Smooth muscle cell (in vitro differentiated cells): ENCODE measurements at regions not wholly inside any gene's neighbourhood (a gene's known extent, or its start where the extent isn't known, plus 50 kb on each side); places are given as distances from the start of the nearest gene placed in this dataset.
"Not testable (repeated sequence)": the region's sequence is repeated elsewhere in the genome, so short reads cannot be mapped to it uniquely, and the experiment has no call there.

Source experiments
- DNase-seq: peaks from one replicate; lab custom pipeline; 2025; ENCODE audit not compliant: unreplicated experiment; lab: John Stamatoyannopoulos, UW
- H2AFZ ChIP-seq: fragments of 200-600 bp; sonication (generic); 2 replicates; pipeline ENCODE4 v1.6.0; 2016; ENCODE audit warnings: antibody characterized with exemption, low read depth, mild to moderate bottlenecking
- H3F3A ChIP-seq: fragments of 200-600 bp; sonication (generic); 2 replicates; pipeline ENCODE4 v1.6.0; 2017; ENCODE audit warnings: antibody characterized with exemption, low read depth
- H3K27ac ChIP-seq: fragments of 200-600 bp; sonication (generic); 2 replicates; pipeline ENCODE4 v1.5.1; 2016; ENCODE audit warnings: low read depth, mild to moderate bottlenecking
- H3K27me3 ChIP-seq: fragments of 200-600 bp; sonication (generic); 2 replicates; pipeline ENCODE4 v1.6.1; 2016; ENCODE audit warnings: low read depth, mild to moderate bottlenecking
- H3K36me3 ChIP-seq: fragments of 200-600 bp; sonication (generic); 2 replicates; pipeline ENCODE4 v1.5.1; 2016; ENCODE audit warnings: low read depth
- H3K4me1 ChIP-seq: fragments of 200-600 bp; sonication (generic); 2 replicates; pipeline ENCODE4 v1.5.1; 2016; ENCODE audit warnings: low read depth
- H3K4me2 ChIP-seq: fragments of 200-600 bp; sonication (generic); 2 replicates; pipeline ENCODE4 v1.6.0; 2016; ENCODE audit warnings: mild to moderate bottlenecking
- H3K4me3 ChIP-seq: fragments of 200-600 bp; sonication (generic); 2 replicates; pipeline ENCODE4 v1.5.1; 2016; ENCODE audit warnings: mild to moderate bottlenecking
- H3K79me2 ChIP-seq: fragments of 200-600 bp; sonication (generic); 2 replicates; pipeline ENCODE4 v1.6.0; 2016; ENCODE audit warnings: low read depth, mild to moderate bottlenecking
- H3K9ac ChIP-seq: fragments of 200-600 bp; sonication (generic); 2 replicates; pipeline ENCODE4 v1.6.0; 2016; ENCODE audit warnings: low read depth
- H3K9me3 ChIP-seq: fragments of 200-600 bp; sonication (generic); replicated peaks from 2 replicates; pipeline ENCODE4 v1.5.1; 2016; ENCODE audit warnings: low read depth
- H4K20me1 ChIP-seq: fragments of 200-600 bp; sonication (generic); 2 replicates; pipeline ENCODE4 v1.6.0; 2016; ENCODE audit warnings: low read depth
- CTCF ChIP-seq: fragments of 200-600 bp; sonication (generic); IDR thresholded peaks from 2 replicates; pipeline ENCODE4 v1.5.1; 2017; ENCODE audit warnings: borderline replicate concordance, mild to moderate bottlenecking, antibody characterized with exemption; ENCODE audit not compliant: insufficient read depth, poor library complexity, severe bottlenecking
- WGBS: methylation state at CpG from one replicate; pipeline ENCODE4 v1.1.7; 2016; ENCODE audit warnings: low lambda C conversion rate; 5-methylcytosine and 5-hydroxymethylcytosine counted together

GRCh38 chr2:120642646-120643045, 93.0 kb upstream of the GLI2 start:
- Histone ChIP-seq H3K9me3 (no peaks in the 10 kb centered on the region), H3F3A (no peaks in the 10 kb centered on the region), H4K20me1 (no peaks in the 10 kb centered on the region), H3K27me3 (no peaks in the 10 kb centered on the region), H3K9ac (no peak overlapping the region), H3K4me3 (no peak overlapping the region), H3K27ac (no peak overlapping the region), H3K36me3 (no peaks in the 10 kb centered on the region), H2AFZ (no peak overlapping the region), H3K4me1 (no peaks in the 10 kb centered on the region), H3K4me2 (no peak overlapping the region), H3K79me2 (no peaks in the 10 kb centered on the region)
- no peak for TF ChIP-seq CTCF
- no peak for DNase-seq
- 99% methylated on average over 4 of the region's 4 CpGs for WGBS

GRCh38 chr2:120646994-120647393, 88.7 kb upstream of the GLI2 start:
- H3K36me3 ChIP-seq: no peaks in the 10 kb centered on the region
- TF ChIP-seq CTCF: no peak
- DNase-seq: no peak
- peaks cover 9% of the 10 kb centered on the region for H3K9me3 ChIP-seq
- H3K4me3 ChIP-seq: no peak overlapping the region
- no peaks in the 10 kb centered on the region for H3K27me3 ChIP-seq
- no peaks in the 10 kb centered on the region for H3K4me1 ChIP-seq
- H3F3A ChIP-seq: no peaks in the 10 kb centered on the region
- H3K9ac ChIP-seq: no peak overlapping the region
- no peak overlapping the region for H3K4me2 ChIP-seq
- no peaks in the 10 kb centered on the region for H3K79me2 ChIP-seq
- no peak overlapping the region for H2AFZ ChIP-seq
- 95% methylated on average over 3 of the region's 3 CpGs for WGBS
- no peak overlapping the region for H3K27ac ChIP-seq
- H4K20me1 ChIP-seq: no peaks in the 10 kb centered on the region

GRCh38 chr2:120647487-120647886, 88.2 kb upstream of the GLI2 start:
- Histone ChIP-seq H2AFZ (no peak overlapping the region), H3K4me2 (no peak overlapping the region)

GRCh38 chr2:120649381-120649780, 86.3 kb upstream of the GLI2 start:
- H3K27me3 ChIP-seq, H3K9ac ChIP-seq, H3F3A ChIP-seq, H3K4me3 ChIP-seq, H3K36me3 ChIP-seq, H3K4me1 ChIP-seq, DNase-seq, H3K4me2 ChIP-seq, H2AFZ ChIP-seq, H3K27ac ChIP-seq, H4K20me1 ChIP-seq, H3K79me2 ChIP-seq, H3K9me3 ChIP-seq: not testable (repeated sequence)
- WGBS: 89% methylated on average over 7 of the region's 7 CpGs

More at GRCh38 chr2:120647487-120647886, 88.2 kb upstream of the GLI2 start:
- H3K79me2 ChIP-seq: no peaks in the 10 kb centered on the region
- no peak overlapping the region for H3K27ac ChIP-seq
- TF ChIP-seq CTCF: no peak
- 45% methylated on average over 6 of the region's 6 CpGs for WGBS
- no peaks in the 10 kb centered on the region for H3K27me3 ChIP-seq
- no peak overlapping the region for H3K9ac ChIP-seq
- H3F3A ChIP-seq: no peaks in the 10 kb centered on the region
- no peaks in the 10 kb centered on the region for H3K36me3 ChIP-seq
- no peaks in the 10 kb centered on the region for H3K4me1 ChIP-seq
- no peaks in the 10 kb centered on the region for H4K20me1 ChIP-seq
- peaks cover 9% of the 10 kb centered on the region for H3K9me3 ChIP-seq
- no peak overlapping the region for H3K4me3 ChIP-seq
- no peak for DNase-seq
